Adipocyte (in vitro differentiated cells): ENCODE measurements at regions not wholly inside any gene's neighbourhood (a gene's known extent, or its start where the extent isn't known, plus 50 kb on each side); places are given as distances from the start of the nearest gene placed in this dataset.

ENCODE experiments used
- DNase-seq: peaks from one replicate; pipeline ENCODE4 v3.0.0-alpha.2; 2015; ENCODE audit warnings: low read depth
- H3K27me3 ChIP-seq: replicated peaks from 2 replicates; pipeline ENCODE4 v1.7.0; 2013; ENCODE audit warnings: mild to moderate bottlenecking, low read length, moderate library complexity; ENCODE audit not compliant: control insufficient read depth, insufficient read depth
- H3K36me3 ChIP-seq: 2 replicates; pipeline ENCODE4 v1.7.0; 2013; ENCODE audit warnings: low read length, mild to moderate bottlenecking, moderate library complexity; ENCODE audit not compliant: control insufficient read depth, insufficient read depth, severe bottlenecking
- H3K4me1 ChIP-seq: 2 replicates; pipeline ENCODE4 v1.7.0; 2013; ENCODE audit warnings: mild to moderate bottlenecking, low read length, moderate library complexity; ENCODE audit not compliant: control insufficient read depth, insufficient read depth
- H3K4me3 ChIP-seq: 2 replicates; pipeline ENCODE4 v1.7.0; 2013; ENCODE audit warnings: mild to moderate bottlenecking, low read length, moderate library complexity
- H3K9ac ChIP-seq: 2 replicates; pipeline ENCODE4 v1.7.0; 2013; ENCODE audit warnings: mild to moderate bottlenecking, low read length, moderate library complexity
- H3K9me3 ChIP-seq: 2 replicates; pipeline ENCODE4 v1.7.0; 2013; ENCODE audit warnings: mild to moderate bottlenecking, low read length, moderate library complexity; ENCODE audit not compliant: control insufficient read depth

DNA sequence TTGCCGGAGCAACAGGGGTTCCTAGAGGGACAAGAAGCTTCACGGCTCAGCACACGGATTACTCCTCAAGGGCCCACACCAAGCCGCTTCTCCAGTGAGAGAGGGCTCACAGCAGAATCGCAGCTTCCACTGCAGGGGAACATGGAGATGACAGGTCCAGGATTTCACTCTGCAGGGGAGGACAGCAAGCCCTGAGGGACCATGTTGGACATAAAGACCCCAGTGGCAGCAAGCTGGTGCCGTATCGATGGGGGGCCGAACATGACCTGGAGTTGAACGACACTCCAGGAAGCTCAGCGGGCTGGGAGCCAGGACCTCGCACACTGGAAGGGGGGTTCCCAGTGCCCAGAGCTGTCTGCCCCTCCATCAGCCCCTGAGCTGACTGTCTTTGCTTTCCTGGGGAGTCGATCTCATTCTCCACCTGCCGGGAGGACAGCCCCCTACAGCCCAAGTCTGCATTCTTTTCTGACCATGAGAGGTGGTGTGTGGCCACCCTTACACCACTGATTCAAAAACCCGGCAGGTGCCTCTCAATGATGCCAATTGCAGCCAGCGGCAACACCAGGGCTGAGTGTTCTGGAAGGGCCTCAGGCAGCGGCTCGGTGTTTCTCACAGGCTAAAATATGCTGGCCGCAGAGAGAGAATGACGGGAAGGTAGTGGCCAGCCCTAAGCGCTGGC lies 194.5 kb upstream of the CDH4 start:
- H3K9ac ChIP-seq, result no peak overlapping the region
- no peak for DNase-seq
- no peaks in the 10 kb centered on the region for H3K9me3 ChIP-seq
- H3K36me3 ChIP-seq, result no peaks in the 10 kb centered on the region
- H3K27me3 ChIP-seq, result peaks cover 11% of the 10 kb centered on the region
- H3K4me3 ChIP-seq, result no peak overlapping the region
- no peaks in the 10 kb centered on the region for H3K4me1 ChIP-seq

DNA sequence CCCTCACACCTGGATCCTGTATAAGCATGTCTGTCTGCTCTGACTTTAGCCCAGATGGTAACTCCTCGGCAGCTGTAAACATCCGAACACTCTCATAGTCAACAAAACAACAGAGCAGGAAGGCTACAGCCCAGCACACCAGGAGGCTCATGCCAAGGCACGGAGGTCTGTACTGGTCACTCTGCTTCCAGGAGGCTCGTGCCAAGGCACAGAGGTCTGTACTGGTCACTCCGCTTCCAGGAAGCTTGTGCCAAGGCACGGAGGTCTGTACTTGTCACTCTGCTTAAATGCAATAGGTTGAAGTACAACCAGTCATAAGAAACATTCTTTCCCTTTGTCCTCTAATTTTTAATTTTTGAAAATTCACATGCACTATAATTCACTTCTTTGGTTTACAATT lies 190.1 kb upstream of the CDH4 start:
- H3K4me3 ChIP-seq, result no peak overlapping the region
- H3K36me3 ChIP-seq, result no peaks in the 10 kb centered on the region
- H3K9ac ChIP-seq, result no peak overlapping the region
- no peak for DNase-seq
- no peaks in the 10 kb centered on the region for H3K4me1 ChIP-seq
- peaks cover 4% of the 10 kb centered on the region for H3K27me3 ChIP-seq
- H3K9me3 ChIP-seq, result peaks cover 4% of the 10 kb centered on the region

DNA sequence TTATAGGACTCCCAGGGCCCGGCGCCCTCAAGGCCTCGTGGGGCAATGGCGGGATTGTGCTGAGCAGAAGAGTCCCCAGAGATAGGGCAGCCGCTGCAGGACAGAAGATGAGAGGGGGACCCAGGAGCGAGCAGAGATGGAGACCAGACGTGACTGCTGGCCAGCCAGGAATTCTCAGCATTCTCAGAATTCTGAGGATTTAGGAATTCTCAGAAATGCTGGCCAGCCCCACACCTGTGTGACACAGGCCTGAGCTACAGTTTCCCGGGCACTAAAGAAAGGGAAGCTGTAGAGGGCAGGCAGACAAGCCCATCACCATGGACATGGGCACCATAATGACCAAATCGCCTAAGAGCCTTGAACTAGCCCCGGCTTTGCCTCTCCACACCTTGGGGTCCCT lies 186.2 kb upstream of the CDH4 start:
- H3K4me1 ChIP-seq, result no peaks in the 10 kb centered on the region
- H3K36me3 ChIP-seq, result no peaks in the 10 kb centered on the region
- no peak for DNase-seq
- peaks cover 4% of the 10 kb centered on the region for H3K9me3 ChIP-seq
- H3K9ac ChIP-seq, result no peak overlapping the region
- H3K4me3 ChIP-seq, result no peak overlapping the region
- no peaks in the 10 kb centered on the region for H3K27me3 ChIP-seq

DNA sequence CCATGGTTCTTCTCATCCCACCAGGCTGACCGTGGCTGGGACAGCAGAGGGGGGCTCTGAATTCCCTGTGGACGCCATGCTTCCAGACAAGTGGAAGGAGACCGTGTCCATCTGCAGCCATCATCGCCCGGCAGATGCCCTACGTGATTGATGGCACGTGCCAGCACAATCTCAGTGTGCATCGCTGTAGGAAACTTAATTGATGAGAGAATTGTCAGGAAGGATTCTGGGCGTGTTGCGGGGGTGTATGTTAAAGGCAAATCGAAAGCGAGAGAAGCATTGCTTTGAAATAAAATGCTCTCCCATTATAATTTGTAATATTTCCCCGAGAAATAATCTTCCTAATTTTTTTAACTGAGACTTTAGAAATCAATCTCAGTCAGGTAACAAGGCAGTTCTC lies 185.5 kb upstream of the CDH4 start:
- no peak overlapping the region for H3K4me3 ChIP-seq

DNA sequence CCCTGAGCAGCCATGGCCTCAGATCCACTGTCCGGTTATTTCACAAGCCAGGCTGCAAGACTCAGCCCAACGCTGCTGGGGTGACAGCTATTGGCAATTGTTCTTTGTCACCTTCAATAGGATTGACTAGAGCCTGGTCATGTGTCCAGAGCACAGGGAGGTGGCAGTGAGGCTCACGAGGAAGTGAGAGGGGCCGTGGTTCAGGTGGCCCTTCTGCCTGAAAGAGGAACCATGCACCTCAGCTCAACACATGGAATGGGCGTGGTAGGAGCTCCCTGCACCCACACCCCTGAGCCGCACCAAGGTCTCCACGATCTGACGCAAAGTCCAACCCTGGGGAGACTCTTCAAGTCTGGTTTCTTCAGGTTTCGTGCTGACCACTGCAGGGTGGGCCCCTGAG lies 184.8 kb upstream of the CDH4 start:
- Histone ChIP-seq H3K9ac (no peak overlapping the region), H3K4me3 (no peak overlapping the region), H3K4me1 (no peaks in the 10 kb centered on the region), H3K36me3 (no peaks in the 10 kb centered on the region), H3K27me3 (no peaks in the 10 kb centered on the region), H3K9me3 (peaks cover 4% of the 10 kb centered on the region)
- DNase-seq, result no peak

More for the DNA sequence above, 185.5 kb upstream of the CDH4 start:
- DNase-seq, result no peak
- Histone ChIP-seq H3K36me3 (no peaks in the 10 kb centered on the region), H3K9me3 (peaks cover 4% of the 10 kb centered on the region), H3K9ac (no peak overlapping the region), H3K4me1 (no peaks in the 10 kb centered on the region), H3K27me3 (no peaks in the 10 kb centered on the region)

DNA sequence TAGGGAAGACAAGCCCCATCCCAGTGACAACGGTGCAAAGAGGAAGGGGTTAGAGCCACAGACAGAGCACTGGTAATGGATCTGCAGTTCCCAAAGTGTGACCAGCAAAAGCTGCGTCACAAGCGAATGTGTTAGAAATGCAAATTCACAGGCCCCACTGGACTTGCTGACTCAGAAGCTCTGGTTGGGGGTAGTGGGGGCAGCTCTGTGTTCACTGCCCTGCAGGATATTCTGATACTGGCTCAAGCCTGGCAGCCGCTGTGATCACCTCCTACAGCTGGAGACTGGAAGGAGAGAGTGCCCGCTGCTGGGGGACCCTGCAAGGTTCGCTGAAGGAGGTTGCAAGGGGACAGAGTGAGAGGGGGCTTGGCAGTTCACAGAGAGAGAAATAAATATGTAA lies 179.7 kb upstream of the CDH4 start:
- Histone ChIP-seq H3K36me3 (no peaks in the 10 kb centered on the region), H3K9ac (no peak overlapping the region), H3K27me3 (peaks cover 6% of the 10 kb centered on the region), H3K4me3 (no peak overlapping the region), H3K4me1 (no peaks in the 10 kb centered on the region), H3K9me3 (peaks cover 6% of the 10 kb centered on the region)
- DNase-seq, result no peak

DNA sequence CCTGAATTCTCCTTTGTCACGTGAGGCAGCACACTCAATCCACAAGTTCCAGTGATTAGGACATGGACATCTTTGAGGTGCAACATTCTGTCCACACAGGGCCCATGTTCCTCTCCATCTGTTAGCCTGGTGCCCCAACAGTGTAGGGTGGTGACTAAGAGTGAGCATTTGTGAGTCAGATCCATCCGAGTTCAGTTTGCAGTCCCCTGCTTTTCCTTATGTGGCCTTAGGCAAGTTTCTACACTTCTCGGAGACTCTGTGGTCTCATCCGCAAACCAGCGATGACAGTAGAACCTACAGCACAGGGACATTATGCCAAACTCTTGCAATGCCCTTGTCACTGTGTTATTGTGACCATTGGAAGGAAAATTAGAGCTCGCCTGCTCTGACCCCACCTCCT lies 178.7 kb upstream of the CDH4 start:
- Histone ChIP-seq H3K9me3 (peaks cover 11% of the 10 kb centered on the region), H3K4me3 (no peak overlapping the region), H3K9ac (no peak overlapping the region), H3K4me1 (no peaks in the 10 kb centered on the region), H3K27me3 (peaks cover 6% of the 10 kb centered on the region), H3K36me3 (no peaks in the 10 kb centered on the region)
- DNase-seq, result no peak

DNA sequence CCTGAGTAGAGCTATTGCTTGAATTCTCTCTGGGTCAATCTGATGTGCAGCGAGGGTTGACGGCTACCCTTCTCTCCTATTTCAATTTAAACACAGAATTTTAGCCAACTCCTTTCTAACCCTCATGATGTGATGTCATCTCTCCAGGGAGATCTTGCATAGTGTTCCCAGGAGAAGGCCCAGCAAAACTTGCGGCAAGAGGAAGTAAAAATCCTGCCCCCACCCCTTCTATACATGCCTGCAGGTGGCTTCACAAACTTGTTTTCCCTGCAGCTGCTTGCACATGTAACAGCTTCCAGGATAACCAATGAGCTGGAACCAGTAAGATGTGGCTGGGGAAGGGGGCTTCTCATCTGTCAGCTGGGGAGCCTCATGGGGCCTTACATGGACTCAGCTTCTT lies 169.3 kb upstream of the CDH4 start:
- Histone ChIP-seq H3K4me3 (no peak overlapping the region), H3K9me3 (peaks cover 15% of the 10 kb centered on the region), H3K9ac (no peak overlapping the region), H3K36me3 (no peaks in the 10 kb centered on the region), H3K27me3 (peaks cover 3% of the 10 kb centered on the region), H3K4me1 (no peaks in the 10 kb centered on the region)
- DNase-seq, result no peak

DNA sequence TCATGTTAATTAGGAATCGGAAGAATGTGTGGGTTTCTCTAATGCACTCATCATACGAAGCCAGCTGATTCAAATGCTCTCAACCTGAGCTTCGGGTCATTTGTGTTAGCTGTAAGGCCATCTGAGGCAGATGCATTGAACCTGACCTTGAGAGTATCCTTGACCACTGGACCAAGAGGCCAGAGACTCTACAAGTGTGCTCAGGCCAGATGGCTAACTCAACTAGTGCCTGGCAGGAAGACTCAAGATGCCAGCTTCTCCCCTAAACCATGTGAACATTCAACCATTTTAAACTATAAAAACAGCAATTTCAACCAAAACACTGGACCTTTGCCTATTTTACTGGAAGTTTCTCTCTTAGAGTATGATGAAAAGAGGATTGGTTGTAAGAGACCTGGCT lies 168.6 kb upstream of the CDH4 start:
- no peak for DNase-seq
- H3K4me3 ChIP-seq, result no peak overlapping the region
- peaks cover 17% of the 10 kb centered on the region for H3K9me3 ChIP-seq
- peaks cover 3% of the 10 kb centered on the region for H3K27me3 ChIP-seq
- no peak overlapping the region for H3K9ac ChIP-seq
- no peaks in the 10 kb centered on the region for H3K4me1 ChIP-seq
- no peaks in the 10 kb centered on the region for H3K36me3 ChIP-seq

DNA sequence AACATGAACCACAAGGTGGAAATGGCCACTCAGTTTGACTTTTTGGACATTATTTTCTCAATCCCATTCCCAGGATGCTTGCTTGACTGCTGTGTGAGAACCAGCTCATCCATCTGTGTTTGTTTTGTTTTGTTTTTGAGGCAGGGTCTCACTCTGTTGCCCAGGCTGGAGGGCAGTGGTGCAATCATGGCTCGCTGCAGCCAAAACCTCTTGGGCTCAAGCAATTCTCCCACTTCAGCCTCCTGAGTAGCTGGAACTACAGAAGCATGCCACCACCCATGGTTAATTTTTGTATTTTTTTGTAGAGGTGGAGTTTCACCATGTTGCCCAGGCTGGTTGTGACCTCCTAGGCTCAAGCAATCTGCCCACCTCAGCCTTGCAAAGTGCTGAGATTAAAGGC lies 166.0 kb upstream of the CDH4 start:
- H3K36me3 ChIP-seq, result no peaks in the 10 kb centered on the region
- DNase-seq, result no peak
- no peaks in the 10 kb centered on the region for H3K4me1 ChIP-seq
- no peak overlapping the region for H3K4me3 ChIP-seq
- peaks cover 3% of the 10 kb centered on the region for H3K27me3 ChIP-seq
- H3K9me3 ChIP-seq, result peaks cover 17% of the 10 kb centered on the region
- H3K9ac ChIP-seq, result no peak overlapping the region

DNA sequence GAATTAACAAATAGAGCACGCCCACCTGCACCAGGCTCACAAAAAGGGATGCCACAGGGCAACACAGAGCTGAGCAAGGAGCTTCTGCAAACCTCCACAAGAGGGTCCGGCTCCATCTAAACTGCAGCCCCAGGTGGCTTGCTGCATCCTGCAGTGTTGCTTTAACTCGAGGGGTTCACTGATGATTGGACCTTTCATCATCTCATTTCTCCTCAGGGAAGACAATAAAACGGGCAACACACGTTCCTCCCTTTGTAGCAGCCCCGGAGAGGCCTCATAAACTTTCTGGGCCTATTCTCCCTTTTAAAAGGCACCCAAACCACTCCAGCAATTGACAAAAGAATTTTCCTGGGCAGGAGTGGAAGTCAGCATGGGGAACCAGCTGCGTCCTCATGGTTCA lies 161.5 kb upstream of the CDH4 start:
- no peak for DNase-seq
- Histone ChIP-seq H3K27me3 (no peaks in the 10 kb centered on the region), H3K9me3 (peaks cover 26% of the 10 kb centered on the region), H3K4me1 (no peaks in the 10 kb centered on the region), H3K4me3 (no peak overlapping the region), H3K36me3 (no peaks in the 10 kb centered on the region), H3K9ac (no peak overlapping the region)

DNA sequence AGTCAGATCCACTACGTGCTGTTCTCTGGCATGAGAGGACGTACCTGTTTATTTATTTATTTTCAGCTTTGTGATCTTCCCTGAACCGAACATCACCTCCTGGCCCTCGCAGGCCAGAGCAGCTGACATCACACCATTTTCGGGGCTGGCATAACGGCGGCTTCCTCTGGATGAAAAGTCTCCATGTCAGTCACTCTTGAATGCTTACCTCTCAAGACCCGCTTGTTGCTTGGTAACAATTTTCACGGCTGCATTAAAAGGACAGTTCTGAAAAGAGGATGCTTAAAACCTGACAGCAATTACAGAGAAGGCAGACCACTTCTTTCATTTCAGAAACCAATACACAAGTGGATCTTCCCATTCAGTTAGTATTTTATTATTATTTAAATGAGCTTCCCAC lies 159.8 kb upstream of the CDH4 start:
- no peak overlapping the region for H3K9ac ChIP-seq
- peaks cover 3% of the 10 kb centered on the region for H3K27me3 ChIP-seq
- H3K9me3 ChIP-seq, result peaks cover 37% of the 10 kb centered on the region
- no peaks in the 10 kb centered on the region for H3K36me3 ChIP-seq
- no peak overlapping the region for H3K4me3 ChIP-seq
- DNase-seq, result no peak
- no peaks in the 10 kb centered on the region for H3K4me1 ChIP-seq
